H1 (cell line): ENCODE measurements at regions not wholly inside any gene's neighbourhood (a gene's known extent, or its start where the extent isn't known, plus 50 kb on each side); places are given as distances from the start of the nearest gene placed in this dataset.

Experiments
- CTCF ChIA-PET: fragments of 300-600 bp; sonication (Branson Sonifier 250); formaldehyde crosslinking; loops from one replicate; lab custom pipeline; 2021; ENCODE audit not compliant: partially characterized antibody; lab: Charles Lee
- POLR2A ChIA-PET: fragments of 300-600 bp; sonication (Branson Sonifier 250); formaldehyde crosslinking; loops from one replicate; lab custom pipeline; 2021; ENCODE audit warnings: inconsistent platforms; ENCODE audit not compliant: partially characterized antibody; lab: Charles Lee
- DNase-seq, 2 experiments: peaks; one replicate each; pipeline versions ENCODE4 v3.0.0 to v3.0.0-alpha.2; 2010 to 2022; ENCODE audit warnings: low spot score in 2 of 2, low read depth in 1 of 2, mixed read lengths in 1 of 2
- FAIRE-seq: peaks from 2 replicates; lab custom pipeline; 2011; peaks lifted over from hg19 to GRCh38; lab: Jason Lieb, UNC
- H2AFZ ChIP-seq: 2 replicates; pipeline ENCODE4 v1.8.1; 2012; ENCODE audit warnings: low read length, inconsistent platforms
- H2AK5ac ChIP-seq: 2 replicates; pipeline ENCODE4 v1.6.1; 2013; ENCODE audit warnings: low read depth, low read length
- H2BK120ac ChIP-seq: replicated peaks from 2 replicates; pipeline ENCODE3; 2013; ENCODE audit warnings: low read depth, low read length, inconsistent platforms
- H2BK12ac ChIP-seq: 2 replicates; pipeline ENCODE4 v1.6.1; 2013; ENCODE audit warnings: low read depth, low read length
- H2BK15ac ChIP-seq: 2 replicates; pipeline ENCODE4 v1.6.1; 2013; ENCODE audit warnings: low read length
- H2BK20ac ChIP-seq: 2 replicates; pipeline ENCODE4 v1.6.1; 2013; ENCODE audit warnings: low read length
- H2BK5ac ChIP-seq: 2 replicates; pipeline ENCODE4 v1.6.1; 2013; ENCODE audit warnings: low read depth, low read length
- H3K14ac ChIP-seq: 2 replicates; pipeline ENCODE4 v1.6.1; 2013; ENCODE audit warnings: inconsistent platforms; ENCODE audit not compliant: insufficient read length
- H3K18ac ChIP-seq: 2 replicates; pipeline ENCODE4 v1.6.1; 2013; ENCODE audit warnings: low read length; ENCODE audit errors: extremely low read depth
- H3K23ac ChIP-seq: 2 replicates; pipeline ENCODE4 v1.6.1; 2013; ENCODE audit warnings: inconsistent platforms; ENCODE audit not compliant: insufficient read length
- H3K23me2 ChIP-seq: 2 replicates; pipeline ENCODE4 v1.6.1; 2013; ENCODE audit warnings: low read depth, low read length
- H3K27ac ChIP-seq: 2 replicates; pipeline ENCODE4 v1.6.1; 2011; ENCODE audit warnings: low read depth, low read length, inconsistent platforms
- H3K27me3 ChIP-seq, 4 experiments: replicated peaks in 1 of 4; 1 replicate in 1 of 4; 2 replicates in 3 of 4; pipeline versions ENCODE4 v1.6.1 to v1.8.1; 2011 to 2013; ENCODE audit warnings: low read length in 3 of 4, mild to moderate bottlenecking in 3 of 4, inconsistent platforms in 2 of 4, mixed read lengths in 2 of 4, moderate library complexity in 1 of 4; ENCODE audit not compliant: control insufficient read depth in 3 of 4, insufficient read depth in 3 of 4; ENCODE audit errors: extremely low read depth in 1 of 4
- H3K36me3 ChIP-seq, 4 experiments: 2 replicates each; pipeline versions ENCODE4 v1.6.1 to v1.8.1; 2011 to 2013; ENCODE audit warnings: mild to moderate bottlenecking in 4 of 4, low read length in 3 of 4, moderate library complexity in 2 of 4, control low read depth in 1 of 4, inconsistent platforms in 1 of 4; ENCODE audit not compliant: insufficient read depth in 4 of 4, control insufficient read depth in 2 of 4
- H3K4ac ChIP-seq: replicated peaks from 2 replicates; pipeline ENCODE3; 2013; ENCODE audit warnings: low read length, low read depth, mixed read lengths, inconsistent platforms; ENCODE audit not compliant: insufficient read length
- H3K4me1 ChIP-seq, 4 experiments: replicated peaks in 1 of 4; 1 replicate in 1 of 4; 2 replicates in 3 of 4; pipeline versions ENCODE4 v1.6.1 to v1.8.1; 2011 to 2013; ENCODE audit warnings: low read length in 3 of 4, inconsistent platforms in 2 of 4, mixed read lengths in 1 of 4; ENCODE audit not compliant: insufficient read depth in 4 of 4, control insufficient read depth in 3 of 4
- H3K4me2 ChIP-seq, 2 experiments: 2 replicates each; pipeline versions ENCODE4 v1.6.1 to v1.8.1; 2011 to 2013; ENCODE audit warnings: low read depth in 2 of 2, low read length in 2 of 2, control low read depth in 1 of 2, inconsistent platforms in 1 of 2, mild to moderate bottlenecking in 1 of 2; ENCODE audit not compliant: insufficient read depth in 1 of 2
- H3K4me3 ChIP-seq, 4 experiments: fragments of 200-600, 300-600 bp in 1 of 4; sonication (generic), shearing (Covaris generic), sonication (Bioruptor Twin) in 1 of 4; 2 replicates each; pipeline versions ENCODE4 v1.5.1 to v1.8.1; 2011 to 2016; ENCODE audit warnings: low read length in 4 of 4, low read depth in 3 of 4, control low read depth in 2 of 4, inconsistent platforms in 2 of 4, mild to moderate bottlenecking in 2 of 4, mixed read lengths in 1 of 4, moderate library complexity in 1 of 4; ENCODE audit not compliant: insufficient read depth in 2 of 4; ENCODE audit errors: extremely low read depth in 1 of 4
- H3K56ac ChIP-seq: replicated peaks from 2 replicates; pipeline ENCODE3; 2013; ENCODE audit warnings: low read depth, mild to moderate bottlenecking, mixed read lengths, low read length, inconsistent platforms; ENCODE audit not compliant: insufficient read length
- H3K79me1 ChIP-seq: 2 replicates; pipeline ENCODE4 v1.6.1; 2013; ENCODE audit warnings: low read depth, low read length, control low read depth
- H3K79me2 ChIP-seq, 2 experiments: 2 replicates each; pipeline versions ENCODE4 v1.6.1 to v1.8.1; 2012 to 2013; ENCODE audit warnings: low read length in 2 of 2, mild to moderate bottlenecking in 2 of 2, inconsistent platforms in 1 of 2; ENCODE audit not compliant: insufficient read depth in 2 of 2, control insufficient read depth in 1 of 2
- H3K9ac ChIP-seq, 4 experiments: replicated peaks in 1 of 4; 1 replicate in 1 of 4; 2 replicates in 3 of 4; pipeline versions ENCODE4 v1.6.1 to v1.8.1; 2011 to 2013; ENCODE audit warnings: low read depth in 3 of 4, low read length in 3 of 4, control low read depth in 2 of 4, mild to moderate bottlenecking in 2 of 4, moderate library complexity in 2 of 4, inconsistent platforms in 1 of 4; ENCODE audit errors: extremely low read depth in 1 of 4
- H3K9me3 ChIP-seq, 2 experiments: 2 replicates each; pipeline versions ENCODE4 v1.6.1 to v1.8.1; 2012 to 2013; ENCODE audit warnings: mild to moderate bottlenecking in 2 of 2, moderate library complexity in 2 of 2, control low read depth in 1 of 2, inconsistent platforms in 1 of 2, low read depth in 1 of 2, low read length in 1 of 2, mixed read lengths in 1 of 2; ENCODE audit not compliant: insufficient read depth in 2 of 2
- H4K20me1 ChIP-seq, 2 experiments: replicated peaks in 1 of 2; 2 replicates each; pipeline versions ENCODE3 to v1.8.1; 2011 to 2013; ENCODE audit warnings: inconsistent platforms in 2 of 2, low read length in 2 of 2, mild to moderate bottlenecking in 1 of 2; ENCODE audit not compliant: insufficient read depth in 2 of 2, control insufficient read depth in 1 of 2
- H4K5ac ChIP-seq: 2 replicates; pipeline ENCODE4 v1.6.1; 2013; ENCODE audit warnings: low read length, low read depth, mixed read lengths, inconsistent platforms; ENCODE audit not compliant: insufficient read length
- H4K8ac ChIP-seq: 2 replicates; pipeline ENCODE4 v1.8.0; 2013; ENCODE audit warnings: mild to moderate bottlenecking, moderate library complexity, low read length, inconsistent platforms; ENCODE audit not compliant: insufficient read depth; ENCODE audit errors: extremely low read depth
- H4K91ac ChIP-seq: replicated peaks from 2 replicates; pipeline ENCODE3; 2013; ENCODE audit warnings: low read length, mixed read lengths, inconsistent platforms; ENCODE audit not compliant: insufficient read length
- ATF3 ChIP-seq: IDR thresholded peaks from 2 replicates; pipeline ENCODE4 v1.6.1; 2011; ENCODE audit warnings: low read depth, mild to moderate bottlenecking, low read length; ENCODE audit not compliant: insufficient read depth
- BACH1 ChIP-seq: IDR thresholded peaks from 2 replicates; pipeline ENCODE4 v1.6.1; 2012; ENCODE audit warnings: low read length, improper control_type of control experiment
- BCL11A ChIP-seq, 2 experiments: IDR thresholded peaks; one replicate each; pipeline ENCODE4 v1.6.1; 2011; ENCODE audit warnings: low read depth in 2 of 2, low read length in 2 of 2, mild to moderate bottlenecking in 2 of 2
- CBX8 ChIP-seq: fragments of 300-800, 300-1000 bp; sonication (generic); IDR thresholded peaks from 2 replicates; pipeline ENCODE4 v1.7.1; 2016; ENCODE audit warnings: low read depth, low read length, borderline replicate concordance
- CHD1 ChIP-seq: IDR thresholded peaks from 2 replicates; pipeline ENCODE4 v1.6.1; 2012; ENCODE audit warnings: low read depth, low read length, improper control_type of control experiment
- CTBP2 ChIP-seq: IDR thresholded peaks from 2 replicates; pipeline ENCODE4 v1.7.0; 2011; ENCODE audit warnings: borderline replicate concordance, mild to moderate bottlenecking, moderate library complexity, mixed read lengths, low read length; ENCODE audit not compliant: insufficient read depth, insufficient read length
- MAX ChIP-seq: IDR thresholded peaks from 2 replicates; pipeline ENCODE4 v1.6.1; 2012; ENCODE audit warnings: inconsistent platforms
- NRF1 ChIP-seq: IDR thresholded peaks from 2 replicates; pipeline ENCODE4 v1.6.1; 2011; ENCODE audit warnings: mild to moderate bottlenecking, low read depth, low read length, improper control_type of control experiment
- POLR2AphosphoS5 ChIP-seq: IDR thresholded peaks from 2 replicates; pipeline ENCODE4 v1.6.1; 2011; ENCODE audit warnings: low read depth, low read length
- POU5F1 ChIP-seq: IDR thresholded peaks from 2 replicates; pipeline ENCODE4 v1.6.1; 2011; ENCODE audit warnings: low read depth, mild to moderate bottlenecking, low read length, moderate library complexity
- RXRA ChIP-seq: IDR thresholded peaks from 2 replicates; pipeline ENCODE4 v1.6.1; 2011; ENCODE audit warnings: low read depth, mild to moderate bottlenecking, low read length, moderate library complexity; ENCODE audit not compliant: insufficient read depth
- SAP30 ChIP-seq: fragments of 300-600 bp; sonication (generic); IDR thresholded peaks from 2 replicates; pipeline ENCODE4 v1.7.1; 2012; ENCODE audit warnings: low read length, moderate library complexity, mild to moderate bottlenecking, inconsistent platforms; ENCODE audit not compliant: insufficient read depth, insufficient replicate concordance
- WGBS, 2 experiments: shearing (Covaris generic) in 1 of 2; methylation state at CpG; one replicate each; pipeline versions ENCODE4 v1.1.6 to v1.1.7; 2013 to 2015; ENCODE audit warnings: low lambda C conversion rate in 2 of 2, mixed read lengths in 2 of 2, inconsistent platforms in 1 of 2, low coverage in 1 of 2, missing lambda C conversion rate in 1 of 2; ENCODE audit not compliant: insufficient replicate concordance in 2 of 2, insufficient coverage in 1 of 2, insufficient read length in 1 of 2; ENCODE audit errors: extremely low coverage in 1 of 2, missing lambda C conversion rate in 1 of 2; 5-methylcytosine and 5-hydroxymethylcytosine counted together

- no peak overlapping the region for H4K5ac ChIP-seq
- H2BK12ac ChIP-seq: no peak overlapping the region
- H3K9ac ChIP-seq: no peak overlapping the region
- no peak overlapping the region for H2AFZ ChIP-seq
- H4K8ac ChIP-seq: no peak overlapping the region
- POLR2A ChIA-PET: interaction anchor here (1.8 kb wide), 1 partner anchor 11 kb away, joined by 6 read pairs; no protein-coding TSS in a partner anchor
- H3K79me2 ChIP-seq: no peaks in the 10 kb centered on the region
- H2BK5ac ChIP-seq: no peak overlapping the region; the same call in 1 of the 2 replicates
- peaks cover 0 to 31% (median 24%) of the 10 kb centered on the region in 4 experiments; a peak in 4 of 7 replicates for H3K4me1 ChIP-seq
- no peak overlapping the region for H2AK5ac ChIP-seq
- H4K91ac ChIP-seq: no peak overlapping the region
- no peaks in the 10 kb centered on the region for H3K36me3 ChIP-seq
- H3K56ac ChIP-seq: no peak overlapping the region
- H3K18ac ChIP-seq: no peak overlapping the region
- WGBS, 2 experiments: 7% methylated on average over 3 of the region's 3 CpGs; no CpG with 5 or more reads in 1 of the 2 experiments
- no peaks in the 10 kb centered on the region for H3K9me3 ChIP-seq
- no peak overlapping the region for H3K4ac ChIP-seq
- no peak overlapping the region for H2BK20ac ChIP-seq
- no peak overlapping the region for H3K27ac ChIP-seq
- DNase-seq (no peak), FAIRE-seq (peak; percentile 63)
- H3K4me3 ChIP-seq: peak overlapping the region in 1 of 4 experiments; percentile 26; a peak in 1 of 8 replicates
- no peak overlapping the region for H2BK15ac ChIP-seq
- H3K23me2 ChIP-seq: no peaks in the 10 kb centered on the region
- no peak overlapping the region for H3K14ac ChIP-seq
- no peak overlapping the region for H2BK120ac ChIP-seq
- no peaks in the 10 kb centered on the region for H3K79me1 ChIP-seq
- CTCF ChIA-PET: interaction anchor here (0.6 to 1.1 kb wide), 7 partner anchors 13 to 1659 kb away, joined by 3 to 5 read pairs (median 3); no protein-coding TSS in a partner anchor
- no peaks in the 10 kb centered on the region; a peak in 2 of 7 replicates for H3K27me3 ChIP-seq
- H4K20me1 ChIP-seq: no peaks in the 10 kb centered on the region
- peak overlapping the region; percentile 44 to 70 for H3K4me2 ChIP-seq
- H3K23ac ChIP-seq: no peak overlapping the region
- TF ChIP-seq MAX: no peak
- TF ChIP-seq CHD1: no peak
- no peak for TF ChIP-seq CTBP2
- no peak for TF ChIP-seq RXRA
- no peak for TF ChIP-seq BCL11A (IDR thresholded peaks at IDR 0.05; ENCODE audit: low read depth in 2 of 2, low read length in 2 of 2)
- no peak for TF ChIP-seq BACH1
- TF ChIP-seq NRF1: no peak
- no peak for TF ChIP-seq POU5F1
- TF ChIP-seq CBX8: no peak
- TF ChIP-seq SAP30: no peak
- no peak for TF ChIP-seq ATF3
- no peak for TF ChIP-seq POLR2AphosphoS5
Measured at GRCh38 chr15:96703091-96703490, 372.6 kb downstream of the NR2F2 start.
